GM19467 (cell line): ENCODE measurements at regions not wholly inside any gene's neighbourhood (a gene's known extent, or its start where the extent isn't known, plus 50 kb on each side); places are given as distances from the start of the nearest gene placed in this dataset.
"Not testable (repeated sequence)": the region's sequence is repeated elsewhere in the genome, so short reads cannot be mapped to it uniquely, and the experiment has no call there.

Experiments
- ATAC-seq: cut with Tn5 transposase; IDR thresholded peaks from one replicate; pipeline ENCODE4 v1.9.1; 2021; ENCODE audit warnings: mild to moderate bottlenecking, moderate library complexity; ENCODE audit not compliant: unreplicated experiment

DNA sequence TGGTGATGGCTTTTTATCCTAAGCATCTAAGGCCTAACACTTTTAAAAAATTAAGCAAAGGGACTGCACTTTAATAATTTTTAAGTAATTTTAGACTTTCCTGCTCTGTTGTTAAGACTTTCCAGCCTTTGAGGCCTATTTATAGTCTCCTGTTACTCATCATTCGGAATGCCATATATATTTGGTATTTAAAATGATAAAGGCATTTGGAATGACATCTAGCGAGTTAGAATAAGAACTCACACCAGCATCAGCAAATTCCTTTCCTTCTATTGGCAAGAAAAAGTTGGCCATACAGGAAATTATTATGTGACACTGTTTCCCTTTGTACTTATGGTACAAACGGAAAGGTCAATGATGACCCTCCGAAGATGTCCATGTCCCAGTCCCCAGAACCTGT lies 88.1 kb upstream of the STMND1 start:
- ATAC-seq: no peak

DNA sequence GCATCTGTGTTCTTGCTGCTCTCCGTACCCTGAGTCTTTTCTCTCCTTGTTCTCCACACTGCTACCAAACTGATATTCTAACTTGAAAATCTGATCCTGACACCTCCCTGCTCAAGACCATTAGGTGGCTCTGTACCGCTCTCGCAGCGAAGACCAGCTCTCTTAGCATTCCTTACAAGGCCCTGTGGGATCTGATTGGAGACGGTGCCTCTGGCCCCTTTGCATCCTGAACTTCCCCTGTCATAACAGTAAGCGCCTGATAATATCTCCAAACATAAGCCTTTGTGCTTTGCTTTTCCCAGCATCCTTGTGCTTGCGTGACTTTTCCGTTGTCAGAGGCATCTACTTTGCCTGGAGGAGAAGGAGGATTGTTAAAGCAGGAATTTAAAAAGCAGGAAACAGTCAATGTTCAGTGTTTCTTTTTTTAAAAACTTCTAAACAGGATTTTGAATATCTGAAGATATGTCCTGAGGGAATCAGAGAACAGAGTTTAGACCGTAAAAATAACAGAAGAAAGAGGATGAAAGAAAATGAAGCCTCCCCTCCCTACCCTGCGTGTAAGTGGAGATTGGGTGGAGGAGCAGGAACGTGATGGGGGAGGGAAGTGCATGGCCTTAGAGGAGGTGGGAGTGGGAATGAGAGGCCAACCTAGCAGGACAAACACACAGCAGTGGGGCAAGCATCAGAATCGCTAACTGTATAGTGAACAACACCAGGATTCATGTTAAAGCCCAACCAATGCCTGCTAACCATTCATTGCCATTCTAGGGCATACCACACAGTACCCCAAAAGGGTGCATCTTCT lies 89.2 kb upstream of the STMND1 start:
- no peak for ATAC-seq

DNA sequence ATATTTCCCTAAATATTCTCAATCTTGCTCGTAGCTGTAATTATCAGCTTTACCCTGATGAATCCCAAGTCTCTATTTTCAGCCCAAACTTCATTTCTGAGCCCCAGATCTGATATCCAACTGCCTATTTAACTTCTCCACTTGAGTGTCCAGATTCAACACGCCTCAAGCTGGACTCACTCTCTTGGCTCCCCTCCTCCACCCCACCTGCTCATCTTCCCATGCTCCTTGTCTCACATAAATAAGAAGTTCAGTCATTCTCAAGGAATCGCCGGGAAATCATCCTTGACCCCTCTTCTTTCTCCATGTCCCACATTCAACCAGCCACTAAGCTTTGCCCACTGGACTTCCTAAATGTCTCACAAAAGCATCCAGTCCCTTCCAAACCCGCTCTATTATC lies 89.9 kb upstream of the STMND1 start:
- no peak for ATAC-seq

DNA sequence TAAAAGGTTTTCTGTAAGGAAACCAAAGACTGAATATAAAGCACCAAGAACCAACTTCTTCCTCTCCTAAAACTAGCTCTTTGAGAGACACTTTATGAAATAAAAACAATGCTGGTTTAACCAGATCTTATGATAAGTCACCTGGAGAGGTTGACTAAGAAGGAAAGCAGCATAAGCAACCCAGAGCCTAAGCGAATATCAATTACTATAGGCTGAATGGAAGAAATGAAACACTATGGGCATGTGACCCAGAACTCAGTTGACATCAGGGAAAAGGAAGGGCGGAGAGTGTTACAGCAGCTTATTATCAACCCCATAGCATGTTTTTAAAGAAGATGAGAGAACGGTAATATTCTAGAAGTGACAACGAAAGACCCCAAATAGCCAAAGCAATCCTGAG lies 94.1 kb upstream of the STMND1 start:
- no peak for ATAC-seq

DNA sequence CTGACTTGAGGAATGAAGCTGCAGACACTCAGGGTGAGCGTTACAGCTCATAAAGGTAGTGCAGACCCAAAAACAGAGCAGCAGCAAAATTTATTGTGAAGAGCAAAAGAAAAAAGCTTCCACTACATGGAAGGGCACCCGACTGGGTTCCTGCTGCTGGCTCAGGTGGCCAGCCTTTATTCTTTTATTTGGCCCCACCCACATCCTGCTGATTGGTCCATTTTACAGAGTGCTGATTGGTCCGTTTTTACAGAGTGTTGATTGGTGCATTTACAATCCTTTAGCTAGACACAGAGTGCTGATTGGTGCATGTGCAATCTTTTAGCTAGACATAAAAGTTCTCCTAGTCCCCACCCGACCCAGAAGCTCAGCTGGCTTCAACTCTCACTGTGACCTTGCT lies 95.3 kb upstream of the STMND1 start:
- ATAC-seq: no peak

DNA sequence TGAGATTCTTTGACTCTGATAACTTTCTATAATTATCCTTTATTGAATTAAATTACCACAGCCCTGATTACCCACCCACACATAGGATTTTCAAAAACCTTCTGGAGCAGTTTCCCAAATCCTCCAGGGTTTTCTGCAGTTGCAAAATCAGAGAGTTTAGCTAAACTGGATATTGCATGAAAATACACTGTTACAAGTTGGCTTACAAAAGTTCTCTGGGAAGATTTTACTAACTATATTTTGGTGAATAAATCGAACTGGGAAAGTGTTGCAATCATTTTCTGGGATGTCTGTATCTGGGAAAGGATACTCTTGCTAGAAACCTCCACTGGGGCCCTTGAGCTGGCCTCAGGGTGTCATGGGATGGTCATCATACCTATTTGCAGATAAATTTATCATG lies 97.6 kb upstream of the STMND1 start:
- no peak for ATAC-seq

DNA sequence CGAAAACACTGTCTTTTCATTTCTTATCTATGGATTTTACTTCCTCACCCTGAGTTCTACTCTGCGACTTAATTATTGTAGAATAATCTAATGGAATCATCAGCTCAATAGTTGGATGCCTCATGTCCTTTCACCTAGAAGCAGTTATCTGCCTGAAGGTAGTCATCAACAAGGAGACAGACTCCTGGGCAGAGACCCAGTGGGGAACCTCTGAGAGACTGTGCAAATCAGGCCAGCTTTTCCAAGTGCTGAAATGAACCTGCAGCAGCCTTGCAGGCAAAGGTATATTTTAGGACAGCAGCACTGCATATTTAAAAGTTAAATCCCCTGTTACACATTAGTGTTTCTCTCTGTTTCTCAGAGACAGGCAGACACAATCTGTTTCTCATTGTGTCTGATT lies 99.7 kb upstream of the STMND1 start:
- ATAC-seq: no peak

DNA sequence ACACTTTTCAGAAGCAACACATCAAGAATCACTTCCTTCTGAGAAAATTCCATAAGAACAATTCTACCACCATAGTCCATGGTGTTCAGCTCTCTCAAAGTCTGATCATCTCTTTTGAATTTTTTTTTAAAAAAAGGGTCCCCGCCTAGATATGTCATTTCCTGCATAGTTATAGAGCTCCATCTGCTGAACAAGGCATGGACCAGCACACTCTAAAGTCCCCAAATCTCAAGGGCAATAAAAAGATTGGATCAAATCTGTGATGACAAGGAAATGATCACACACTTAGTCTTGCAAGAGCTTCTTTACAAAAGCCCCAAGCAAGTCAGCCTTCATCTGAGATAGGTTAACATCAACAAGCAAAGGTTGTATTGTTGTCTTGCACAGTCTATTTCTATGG lies 100.7 kb upstream of the STMND1 start:
- ATAC-seq: no peak

DNA sequence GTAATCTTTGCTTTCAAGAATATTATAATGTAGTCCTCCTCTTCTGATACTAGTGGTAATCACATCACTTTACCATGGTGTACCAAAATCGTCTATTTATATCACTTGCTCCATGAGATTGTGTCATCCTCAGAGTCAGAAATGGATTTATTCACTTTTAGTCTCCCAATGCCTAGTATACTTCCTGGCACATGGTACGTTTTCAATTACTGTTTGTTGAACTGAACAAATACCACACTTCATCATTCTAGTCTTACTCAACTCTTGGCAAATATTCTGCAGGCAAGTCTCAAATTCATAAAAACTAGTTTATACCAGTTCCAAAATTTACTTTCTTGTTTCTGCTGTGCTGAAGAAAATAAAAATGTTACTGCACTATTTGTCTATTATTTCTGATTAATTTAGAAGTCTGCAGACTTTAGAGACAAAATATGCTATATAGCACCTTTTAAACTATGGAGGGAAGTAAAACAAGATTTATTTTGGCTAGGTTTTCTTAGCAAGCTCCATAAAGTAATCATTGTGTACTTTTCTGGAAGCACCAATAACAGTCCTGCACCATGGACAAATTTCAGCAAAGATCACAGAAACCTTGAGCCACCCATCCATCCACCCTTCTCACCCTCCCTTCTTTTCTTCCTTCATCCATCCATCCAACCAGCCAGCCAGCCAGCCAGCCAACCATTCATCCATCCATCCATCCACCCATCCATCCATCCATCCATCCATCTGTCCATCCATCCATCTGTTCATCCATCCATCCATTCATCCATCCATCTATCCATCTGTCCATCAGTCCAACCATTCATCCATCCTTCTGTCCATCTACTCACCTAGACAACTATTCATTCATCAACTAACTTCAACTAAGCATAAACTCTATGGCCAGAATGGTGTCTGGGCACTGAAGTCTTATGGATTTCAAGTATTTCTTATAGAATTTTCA lies 102.1 kb upstream of the STMND1 start:
- ATAC-seq: no peak

DNA sequence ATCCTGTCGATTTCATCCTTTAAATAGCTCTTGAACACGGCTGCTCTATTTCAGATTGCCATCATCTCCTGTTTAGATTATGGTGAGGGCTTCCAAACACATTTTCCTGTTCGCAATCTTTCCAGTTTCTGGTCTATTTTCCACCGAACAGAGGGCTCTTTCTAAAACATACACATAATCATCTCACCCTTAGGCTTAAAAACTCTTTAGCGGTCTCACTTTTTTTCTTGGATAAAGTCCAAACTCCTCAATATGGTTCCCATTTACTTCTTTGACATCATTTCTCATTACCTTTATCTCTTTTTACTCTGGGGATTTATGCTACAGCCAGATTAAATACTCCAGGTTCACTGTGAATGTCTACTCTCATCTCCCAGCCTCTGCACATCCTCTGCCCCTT lies 103.4 kb upstream of the STMND1 start:
- no peak for ATAC-seq

DNA sequence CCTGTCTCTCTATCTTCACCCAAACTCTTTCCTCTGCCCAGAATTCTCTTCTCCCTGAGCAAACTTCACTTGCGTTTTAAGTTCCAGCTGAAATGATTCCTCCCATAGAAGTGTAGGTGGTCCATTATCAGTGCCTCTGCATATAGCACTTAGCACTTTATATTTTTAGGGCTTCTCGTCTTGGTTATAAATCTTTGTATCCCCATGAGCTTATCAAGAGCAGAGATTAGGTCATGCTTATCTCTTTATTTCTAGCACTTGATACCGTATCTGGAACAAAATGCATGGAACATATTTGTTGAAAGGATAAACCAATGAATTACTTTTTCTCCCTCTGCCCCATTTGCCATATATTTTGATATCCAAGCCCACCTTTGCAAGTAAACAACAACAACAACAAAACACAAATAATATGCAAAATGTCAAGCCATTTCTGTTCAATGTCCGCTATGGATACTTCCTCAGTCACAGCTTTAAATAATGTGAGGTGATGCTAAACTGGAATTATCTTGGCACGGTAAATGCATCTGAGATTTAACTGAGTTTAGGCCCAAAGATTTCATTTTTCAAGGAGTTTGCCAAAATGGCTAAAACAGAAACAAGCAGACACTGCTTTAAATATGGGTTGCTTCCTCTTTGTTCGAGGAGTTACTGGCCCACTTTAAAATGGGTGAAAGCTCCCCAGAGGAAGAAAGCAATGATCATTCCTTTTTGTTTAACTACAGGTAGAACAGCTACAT lies 106.2 kb upstream of the STMND1 start:
- ATAC-seq: no peak

DNA sequence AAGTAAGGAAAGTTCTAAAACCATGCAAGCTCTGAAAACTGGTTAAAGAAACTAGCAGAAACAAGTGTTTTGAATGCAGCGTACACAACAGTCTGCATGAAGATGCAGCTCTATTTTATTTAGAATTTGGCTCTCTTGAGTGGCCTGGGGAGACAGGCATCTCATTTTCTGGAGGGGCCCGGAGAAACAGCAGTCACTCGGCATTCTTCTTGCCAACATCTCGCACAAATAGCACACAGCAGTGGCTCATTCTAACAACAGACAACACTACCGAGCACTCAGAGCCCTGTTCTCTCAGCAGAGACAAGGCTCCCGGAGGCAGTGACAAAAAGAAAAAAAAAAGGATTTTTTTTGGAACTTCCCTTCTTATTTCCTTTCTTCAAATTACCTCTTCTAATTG lies 108.5 kb upstream of the STMND1 start:
- no peak for ATAC-seq

DNA sequence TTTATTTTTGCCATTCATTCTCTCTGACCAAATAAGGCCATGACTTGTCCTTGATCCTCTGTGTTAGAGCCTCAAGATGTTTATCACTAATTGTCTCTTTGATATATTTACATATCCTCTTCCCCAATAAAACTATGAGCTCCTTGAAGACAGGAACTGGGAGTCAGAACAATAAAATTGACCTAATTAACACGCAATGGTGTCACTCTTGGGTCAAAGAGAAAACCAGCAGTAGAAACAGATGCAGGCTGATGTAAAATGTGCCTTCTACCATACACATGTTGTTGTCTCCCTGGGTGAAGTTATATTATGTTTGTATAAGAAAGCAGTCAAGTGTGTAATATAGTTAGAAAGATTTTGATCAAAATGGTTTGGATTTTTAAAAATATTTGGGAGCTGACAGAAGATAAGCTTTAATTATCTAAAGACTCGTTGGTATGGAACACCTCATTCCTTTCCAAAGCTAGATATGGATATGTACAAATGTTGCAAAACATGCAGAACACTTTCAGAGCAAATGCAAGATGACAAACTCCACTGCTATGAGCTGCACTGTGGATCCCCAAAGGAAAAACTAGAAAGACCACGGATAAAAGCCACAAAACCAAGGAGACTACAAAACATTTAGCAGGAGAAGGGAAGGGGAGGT lies 109.7 kb upstream of the STMND1 start:
- no peak for ATAC-seq

DNA sequence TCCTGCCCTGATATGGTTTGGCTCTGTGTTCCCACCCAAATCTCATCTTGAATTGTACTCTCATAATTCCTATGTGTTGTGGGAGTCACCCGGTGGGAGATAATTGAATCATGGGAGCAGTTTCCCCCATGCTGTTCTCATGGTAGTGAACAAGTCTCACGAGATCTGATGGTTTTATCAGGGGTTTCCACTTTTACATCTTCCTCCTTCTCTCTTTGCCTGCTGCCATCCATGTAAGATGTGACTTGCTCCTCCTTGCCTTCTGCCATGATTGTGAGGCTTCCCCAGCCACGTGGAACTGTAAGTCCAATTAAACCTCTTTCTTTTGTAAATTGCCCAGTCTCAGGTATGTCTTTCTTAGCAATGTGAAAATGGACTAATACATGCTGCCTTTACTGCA lies 111.9 kb upstream of the STMND1 start:
- ATAC-seq: not testable (repeated sequence)

DNA sequence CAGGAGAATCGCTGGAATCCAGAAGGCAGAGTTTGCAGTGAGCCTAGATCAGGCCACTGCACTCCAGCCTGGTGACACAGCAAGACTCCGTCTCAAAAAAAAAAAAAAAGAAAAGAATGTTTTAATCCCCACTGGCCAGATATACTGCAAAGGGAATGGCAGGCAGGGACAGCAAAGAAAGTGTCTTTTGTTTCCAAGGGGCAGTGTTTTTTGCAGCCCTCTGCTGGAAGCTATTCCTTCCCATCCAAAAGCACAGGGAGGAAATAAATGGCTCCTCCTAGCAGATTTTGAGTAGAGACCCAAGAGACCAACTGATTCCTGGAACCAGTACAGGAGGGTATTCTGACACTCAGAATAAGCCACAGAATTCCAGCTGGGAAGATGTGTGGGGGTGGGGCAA lies 112.5 kb upstream of the STMND1 start:
- ATAC-seq: no peak

DNA sequence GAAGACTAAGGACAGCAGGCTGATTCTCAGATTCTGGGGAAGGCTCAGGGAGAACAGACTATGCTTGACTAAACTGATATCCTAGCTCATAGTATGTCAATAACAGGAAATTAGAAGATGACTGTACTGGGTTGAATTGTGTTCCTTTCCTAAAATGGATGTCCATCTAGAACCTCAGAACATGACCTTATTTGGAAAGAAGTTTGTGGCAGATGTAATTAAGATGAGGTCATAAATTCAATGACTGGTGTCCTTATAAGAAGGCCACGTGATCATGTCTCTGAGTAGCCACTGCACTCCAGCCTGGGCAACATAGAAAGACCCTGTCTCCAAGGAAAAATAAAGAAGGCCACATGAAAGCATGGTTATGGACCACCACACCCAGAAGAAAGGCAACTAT lies 113.9 kb upstream of the STMND1 start:
- ATAC-seq: no peak

DNA sequence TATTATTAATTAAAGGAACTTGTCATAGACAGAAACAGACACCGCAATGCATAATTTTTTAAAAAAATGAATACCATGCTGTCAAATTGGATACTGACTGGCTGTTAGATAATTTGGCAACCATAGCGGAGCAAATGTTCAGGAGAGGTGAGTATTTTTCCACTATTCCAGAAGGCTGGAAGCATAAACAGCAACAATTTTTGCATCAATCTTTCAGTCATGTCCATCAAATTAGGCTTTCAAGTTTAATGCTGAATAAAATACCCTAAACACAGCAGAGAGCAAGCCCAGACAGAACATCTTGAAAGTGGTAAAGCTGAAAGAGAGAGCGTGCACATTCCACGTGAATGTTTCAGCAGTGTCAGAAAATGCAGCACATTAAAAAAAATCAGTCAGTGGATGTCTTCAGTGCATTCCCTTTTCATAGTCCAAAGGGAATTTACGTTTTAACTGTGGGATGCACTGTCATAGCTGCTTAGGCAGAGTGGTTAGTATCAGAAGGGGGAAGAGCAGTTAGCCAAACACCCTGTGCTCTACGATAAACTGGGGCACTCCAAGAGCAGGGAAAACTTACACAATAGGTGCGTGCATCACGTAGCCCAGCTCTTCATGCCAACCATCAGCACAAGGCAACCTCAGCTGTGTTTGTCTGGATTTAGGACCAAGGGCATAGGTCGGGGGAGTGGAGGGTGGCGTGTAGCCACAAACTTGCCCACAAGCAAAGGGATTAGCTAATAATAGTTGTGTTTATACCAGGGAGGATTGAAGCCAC lies 116.2 kb upstream of the STMND1 start:
- no peak for ATAC-seq

DNA sequence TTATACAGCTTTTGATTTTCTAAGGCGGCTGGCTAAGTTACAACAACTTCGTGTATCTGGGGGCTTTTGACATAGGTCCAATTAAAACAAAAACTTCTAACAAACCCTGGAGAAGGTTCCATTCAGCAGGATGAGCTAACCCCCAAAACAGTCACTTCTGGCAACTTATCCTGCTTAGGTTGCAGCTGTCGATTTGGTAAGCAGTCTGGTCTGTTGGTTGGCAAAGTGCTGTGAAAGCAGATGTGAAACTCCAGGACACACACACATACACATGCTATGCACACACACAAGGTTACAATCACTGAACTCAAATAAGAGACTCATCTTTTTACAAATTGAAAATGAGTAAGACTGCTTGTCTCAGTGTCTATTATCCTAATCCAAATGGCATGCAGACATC lies 119.0 kb upstream of the STMND1 start:
- ATAC-seq: no peak

DNA sequence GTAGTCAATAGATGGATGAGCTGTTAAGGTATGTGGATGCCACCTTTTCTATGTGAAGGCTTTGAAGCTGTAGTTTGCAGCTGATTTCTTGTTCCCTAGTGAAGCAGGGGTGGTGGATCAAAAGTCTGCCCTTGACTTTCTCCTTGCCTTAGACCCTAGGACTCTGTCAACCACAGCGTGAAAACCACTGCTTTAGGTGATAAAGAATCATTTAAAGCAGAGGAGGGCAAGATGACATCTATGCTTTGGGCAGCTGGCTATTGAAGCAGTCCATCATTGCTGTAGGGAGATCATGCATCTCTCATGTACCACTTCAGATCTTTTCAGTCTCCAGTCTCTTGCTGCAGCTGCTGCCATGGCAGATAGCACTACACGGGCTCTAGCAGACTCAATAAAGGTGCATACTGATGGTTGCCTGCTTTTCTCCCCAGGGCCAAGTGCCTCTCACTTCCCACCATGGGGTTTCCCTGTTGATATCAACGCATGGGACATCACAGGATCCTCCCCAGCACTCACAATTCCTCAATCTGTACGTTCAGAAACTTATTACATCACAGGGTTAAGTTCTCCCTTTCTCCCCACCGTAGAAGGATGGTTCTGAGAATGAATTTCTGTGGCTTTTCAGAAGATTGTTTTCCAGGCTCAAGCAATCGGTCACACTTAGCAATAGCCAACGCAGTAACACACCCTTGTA lies 122.0 kb upstream of the STMND1 start:
- no peak for ATAC-seq

DNA sequence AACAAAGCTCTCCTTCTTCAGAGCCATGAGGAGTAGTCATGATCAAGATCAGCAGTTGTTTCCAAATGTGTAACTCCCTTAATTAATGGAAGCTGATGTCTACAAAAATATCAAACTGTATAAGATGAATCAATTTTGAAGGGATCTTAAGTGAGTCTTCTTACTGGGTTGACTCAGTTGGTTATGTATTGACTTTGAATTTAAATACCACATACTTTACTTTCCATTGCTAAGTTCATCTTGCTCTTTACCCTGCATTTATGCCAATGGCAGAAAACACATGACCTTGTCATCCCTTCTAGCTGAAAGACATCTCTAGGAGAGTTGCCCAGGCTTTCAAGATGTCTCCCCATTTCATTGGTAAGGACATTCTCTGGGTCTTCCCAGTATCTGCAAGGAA lies 123.2 kb upstream of the STMND1 start:
- no peak for ATAC-seq
